ENCODE measurements at regions not wholly inside any gene's neighbourhood (a gene's known extent, or its start where the extent isn't known, plus 50 kb on each side); places are given as distances from the start of the nearest gene placed in this dataset.

DNA sequence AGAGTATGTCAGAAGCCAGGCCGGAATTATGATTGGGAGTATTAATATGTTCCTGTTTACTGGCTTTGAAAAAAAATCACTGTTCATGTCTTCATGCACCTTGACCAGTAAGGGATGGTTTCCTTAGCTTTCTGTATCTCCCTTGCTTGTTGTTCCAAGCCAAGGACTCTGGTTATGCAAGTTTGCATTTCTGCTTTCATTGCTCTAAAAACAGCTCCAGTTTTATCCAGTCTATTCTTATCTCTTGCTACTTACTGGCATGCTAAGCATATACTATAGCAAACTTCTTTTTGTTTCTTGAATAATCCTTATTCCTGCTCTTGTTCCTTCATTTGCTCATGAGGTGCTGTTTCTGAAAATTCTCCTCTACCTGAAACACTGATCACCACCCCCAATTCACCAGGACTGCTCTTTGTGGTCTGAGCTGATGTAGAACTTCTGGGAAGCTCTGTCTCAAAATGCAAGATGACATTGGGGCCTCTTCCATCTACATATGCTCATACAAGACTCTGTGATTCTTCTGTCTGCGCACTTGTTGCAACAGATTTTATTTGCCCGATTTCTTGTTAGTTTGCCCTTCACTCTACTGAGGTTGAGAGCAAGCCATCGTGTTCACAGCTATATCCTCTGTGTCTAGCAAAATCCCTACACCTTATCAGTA, 173.0 kb downstream of the EBLN2 start:
- POLR2A ChIA-PET = no interaction called here
- Mint-ChIP-seq H3K27me3 (ENCODE audit: low read depth) (no peaks in the 10 kb centered on the region), H3K9me3 (no peaks in the 10 kb centered on the region), H3K4me1 (no peaks in the 10 kb centered on the region), H3K27ac (no peak overlapping the region), H3K36me3 (no peaks in the 10 kb centered on the region), H3K4me3 (no peak overlapping the region)
- ATAC-seq (no peak), DNase-seq (ENCODE audit: low spot score) (no peak)
- TF ChIP-seq, protein P1, sequence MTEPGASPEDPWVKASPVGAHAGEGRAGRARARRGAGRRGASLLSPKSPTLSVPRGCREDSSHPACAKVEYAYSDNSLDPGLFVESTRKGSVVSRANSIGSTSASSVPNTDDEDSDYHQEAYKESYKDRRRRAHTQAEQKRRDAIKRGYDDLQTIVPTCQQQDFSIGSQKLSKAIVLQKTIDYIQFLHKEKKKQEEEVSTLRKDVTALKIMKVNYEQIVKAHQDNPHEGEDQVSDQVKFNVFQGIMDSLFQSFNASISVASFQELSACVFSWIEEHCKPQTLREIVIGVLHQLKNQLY (CRISPR knock-in tag; IDR thresholded peaks at IDR 0.05) = no peak
- TF ChIP-seq ZNF416 (CRISPR knock-in tag; IDR thresholded peaks at IDR 0.05) (no peak), RORB (CRISPR knock-in tag; IDR thresholded peaks at IDR 0.05) (no peak), USF1 (CRISPR knock-in tag; IDR thresholded peaks at IDR 0.05) (no peak), ZNF263 (CRISPR knock-in tag; IDR thresholded peaks at IDR 0.05; ENCODE audit: low read depth) (no peak), PREB (CRISPR knock-in tag; IDR thresholded peaks at IDR 0.05; ENCODE audit: borderline replicate concordance) (no peak), TCF7 (CRISPR knock-in tag; IDR thresholded peaks at IDR 0.05; ENCODE audit: low read depth) (no peak), ZNF138 (CRISPR knock-in tag; conservative IDR thresholded peaks at IDR 0.05) (no peak), NR3C1 (CRISPR knock-in tag; conservative IDR thresholded peaks at IDR 0.05; ENCODE audit: low read depth) (no peak), PRRX2 (CRISPR knock-in tag; IDR thresholded peaks at IDR 0.05) (no peak), ZBTB21 (CRISPR knock-in tag; IDR thresholded peaks at IDR 0.05; ENCODE audit: borderline replicate concordance) (no peak), PRDM15 (CRISPR knock-in tag; IDR thresholded peaks at IDR 0.05) (no peak)
- TF ChIP-seq, protein P2, sequence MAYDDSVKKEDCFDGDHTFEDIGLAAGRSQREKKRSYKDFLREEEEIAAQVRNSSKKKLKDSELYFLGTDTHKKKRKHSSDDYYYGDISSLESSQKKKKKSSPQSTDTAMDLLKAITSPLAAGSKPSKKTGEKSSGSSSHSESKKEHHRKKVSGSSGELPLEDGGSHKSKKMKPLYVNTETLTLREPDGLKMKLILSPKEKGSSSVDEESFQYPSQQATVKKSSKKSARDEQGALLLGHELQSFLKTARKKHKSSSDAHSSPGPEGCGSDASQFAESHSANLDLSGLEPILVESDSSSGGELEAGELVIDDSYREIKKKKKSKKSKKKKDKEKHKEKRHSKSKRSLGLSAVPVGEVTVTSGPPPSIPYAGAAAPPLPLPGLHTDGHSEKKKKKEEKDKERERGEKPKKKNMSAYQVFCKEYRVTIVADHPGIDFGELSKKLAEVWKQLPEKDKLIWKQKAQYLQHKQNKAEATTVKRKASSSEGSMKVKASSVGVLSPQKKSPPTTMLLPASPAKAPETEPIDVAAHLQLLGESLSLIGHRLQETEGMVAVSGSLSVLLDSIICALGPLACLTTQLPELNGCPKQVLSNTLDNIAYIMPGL (CRISPR knock-in tag; IDR thresholded peaks at IDR 0.05) = no peak
- CTCF ChIA-PET = interaction anchor here (1.0 kb wide), 1 partner anchor 43 kb away, joined by 4 read pairs; no protein-coding TSS in a partner anchor

DNA sequence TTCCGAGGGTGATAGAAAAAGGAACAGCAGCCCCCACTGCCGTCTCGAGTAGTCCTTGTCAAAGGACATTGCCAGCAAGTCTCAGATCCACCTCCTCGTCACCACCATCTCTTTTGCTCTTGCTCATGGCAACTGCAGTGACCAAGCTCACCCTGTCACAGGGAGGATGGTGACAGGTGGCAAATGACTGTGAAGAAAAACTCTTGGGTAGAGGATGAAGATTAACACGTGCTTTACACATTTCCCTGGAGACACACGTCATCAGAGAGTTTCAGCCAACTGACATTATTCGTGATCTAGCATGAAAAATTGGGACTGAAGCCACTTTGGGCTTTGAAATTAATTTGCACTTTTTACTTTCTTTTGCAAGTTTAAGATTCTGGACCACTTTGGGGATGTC, 174.3 kb downstream of the EBLN2 start:
- DNase-seq (ENCODE audit: low spot score) (no peak), ATAC-seq (no peak)
- Mint-ChIP-seq H3K27me3 (ENCODE audit: low read depth) (no peaks in the 10 kb centered on the region), H3K4me3 (no peak overlapping the region), H3K4me1 (no peaks in the 10 kb centered on the region), H3K27ac (no peak overlapping the region), H3K36me3 (no peaks in the 10 kb centered on the region), H3K9me3 (no peaks in the 10 kb centered on the region)
- CTCF ChIA-PET = no interaction called here
- POLR2A ChIA-PET = no interaction called here
- TF ChIP-seq, protein P3, sequence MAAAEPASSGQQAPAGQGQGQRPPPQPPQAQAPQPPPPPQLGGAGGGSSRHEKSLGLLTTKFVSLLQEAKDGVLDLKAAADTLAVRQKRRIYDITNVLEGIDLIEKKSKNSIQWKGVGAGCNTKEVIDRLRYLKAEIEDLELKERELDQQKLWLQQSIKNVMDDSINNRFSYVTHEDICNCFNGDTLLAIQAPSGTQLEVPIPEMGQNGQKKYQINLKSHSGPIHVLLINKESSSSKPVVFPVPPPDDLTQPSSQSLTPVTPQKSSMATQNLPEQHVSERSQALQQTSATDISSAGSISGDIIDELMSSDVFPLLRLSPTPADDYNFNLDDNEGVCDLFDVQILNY (CRISPR knock-in tag; IDR thresholded peaks at IDR 0.05) = no peak
- TF ChIP-seq CREB1 (CRISPR knock-in tag; IDR thresholded peaks at IDR 0.05) = no peak
- no peak for TF ChIP-seq GABPB1 (CRISPR knock-in tag; IDR thresholded peaks at IDR 0.05)
- no peak for TF ChIP-seq RELA (CRISPR knock-in tag; IDR thresholded peaks at IDR 0.05; ENCODE audit: borderline replicate concordance)
- no peak for TF ChIP-seq GRHL2 (CRISPR knock-in tag; IDR thresholded peaks at IDR 0.05; ENCODE audit: insufficient replicate concordance, severe bottlenecking)
- TF ChIP-seq, protein P2 (CRISPR knock-in tag; IDR thresholded peaks at IDR 0.05) = no peak
- TF ChIP-seq, protein P4, sequence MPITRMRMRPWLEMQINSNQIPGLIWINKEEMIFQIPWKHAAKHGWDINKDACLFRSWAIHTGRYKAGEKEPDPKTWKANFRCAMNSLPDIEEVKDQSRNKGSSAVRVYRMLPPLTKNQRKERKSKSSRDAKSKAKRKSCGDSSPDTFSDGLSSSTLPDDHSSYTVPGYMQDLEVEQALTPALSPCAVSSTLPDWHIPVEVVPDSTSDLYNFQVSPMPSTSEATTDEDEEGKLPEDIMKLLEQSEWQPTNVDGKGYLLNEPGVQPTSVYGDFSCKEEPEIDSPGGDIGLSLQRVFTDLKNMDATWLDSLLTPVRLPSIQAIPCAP (CRISPR knock-in tag; IDR thresholded peaks at IDR 0.05) = no peak
- TF ChIP-seq, protein P5, sequence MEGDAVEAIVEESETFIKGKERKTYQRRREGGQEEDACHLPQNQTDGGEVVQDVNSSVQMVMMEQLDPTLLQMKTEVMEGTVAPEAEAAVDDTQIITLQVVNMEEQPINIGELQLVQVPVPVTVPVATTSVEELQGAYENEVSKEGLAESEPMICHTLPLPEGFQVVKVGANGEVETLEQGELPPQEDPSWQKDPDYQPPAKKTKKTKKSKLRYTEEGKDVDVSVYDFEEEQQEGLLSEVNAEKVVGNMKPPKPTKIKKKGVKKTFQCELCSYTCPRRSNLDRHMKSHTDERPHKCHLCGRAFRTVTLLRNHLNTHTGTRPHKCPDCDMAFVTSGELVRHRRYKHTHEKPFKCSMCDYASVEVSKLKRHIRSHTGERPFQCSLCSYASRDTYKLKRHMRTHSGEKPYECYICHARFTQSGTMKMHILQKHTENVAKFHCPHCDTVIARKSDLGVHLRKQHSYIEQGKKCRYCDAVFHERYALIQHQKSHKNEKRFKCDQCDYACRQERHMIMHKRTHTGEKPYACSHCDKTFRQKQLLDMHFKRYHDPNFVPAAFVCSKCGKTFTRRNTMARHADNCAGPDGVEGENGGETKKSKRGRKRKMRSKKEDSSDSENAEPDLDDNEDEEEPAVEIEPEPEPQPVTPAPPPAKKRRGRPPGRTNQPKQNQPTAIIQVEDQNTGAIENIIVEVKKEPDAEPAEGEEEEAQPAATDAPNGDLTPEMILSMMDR (IDR thresholded peaks at IDR 0.05) = no peak
- TF ChIP-seq NFATC4 (CRISPR knock-in tag; IDR thresholded peaks at IDR 0.05) = no peak
- TF ChIP-seq ZNF121 (CRISPR knock-in tag; IDR thresholded peaks at IDR 0.05) = no peak

Measured in WTC11 (cell line).